ENCODE measurements at regions not wholly inside any gene's neighbourhood (a gene's known extent, or its start where the extent isn't known, plus 50 kb on each side); places are given as distances from the start of the nearest gene placed in this dataset.

- TF ChIP-seq CTCF (IDR thresholded peaks at IDR 0.05; ENCODE audit: low read depth, low read length) (no peak), POLR2A (IDR thresholded peaks at IDR 0.05; ENCODE audit: extremely low read depth, insufficient read length) (no peak)
Observed at GRCh38 chr5:86108825-86109224, 508.9 kb upstream of the COX7C start.

Data from NB4 (cell line).